ENCODE measurements at regions not wholly inside any gene's neighbourhood (a gene's known extent, or its start where the extent isn't known, plus 50 kb on each side); places are given as distances from the start of the nearest gene placed in this dataset.

DNA sequence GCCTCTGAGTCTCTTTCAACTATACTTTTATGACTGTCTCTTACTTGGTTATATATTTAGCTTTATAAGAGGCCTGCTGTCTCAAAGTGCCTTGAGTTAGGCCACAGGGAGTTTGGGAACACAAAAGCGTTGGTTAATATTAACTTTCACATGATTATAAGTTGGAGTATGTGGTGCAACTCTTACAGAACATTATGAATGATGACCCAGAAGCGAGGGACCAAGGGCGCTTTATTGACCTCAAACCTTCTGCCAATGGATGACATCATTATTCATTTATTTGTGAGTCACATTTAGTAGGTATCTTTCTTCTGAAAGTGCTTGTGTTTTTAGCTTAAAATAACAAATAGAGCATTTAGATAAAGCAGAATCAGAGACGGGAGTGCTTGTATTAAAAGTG, 298.0 kb upstream of the ZC3H12C start:
- Histone ChIP-seq H3K4me3 (ENCODE audit: low read length) (no peak overlapping the region), H3K36me3 (ENCODE audit: control insufficient read depth, insufficient read depth, low read length) (no peaks in the 10 kb centered on the region), H3K4me1 (ENCODE audit: control insufficient read depth, insufficient read depth, low read length) (no peaks in the 10 kb centered on the region), H3K9ac (ENCODE audit: extremely low read depth, low read length, poor library complexity, severe bottlenecking) (no peak overlapping the region), H3K27me3 (ENCODE audit: control insufficient read depth, insufficient read depth, low read length, poor library complexity, severe bottlenecking) (no peaks in the 10 kb centered on the region), H3K9me3 (ENCODE audit: control insufficient read depth, low read length) (peaks cover 36% of the 10 kb centered on the region), H3K27ac (ENCODE audit: low read depth, low read length) (no peak overlapping the region)
- Mint-ChIP-seq H3K36me3 (ENCODE audit: low read depth) (no peaks in the 10 kb centered on the region), H3K4me1 (no peaks in the 10 kb centered on the region), H3K4me3 (no peak overlapping the region), H3K27ac (no peak overlapping the region), H3K27me3 (ENCODE audit: insufficient read depth) (no peaks in the 10 kb centered on the region), H3K9me3 (peaks cover under 1% of the 10 kb centered on the region)
- TF ChIP-seq, protein P1, sequence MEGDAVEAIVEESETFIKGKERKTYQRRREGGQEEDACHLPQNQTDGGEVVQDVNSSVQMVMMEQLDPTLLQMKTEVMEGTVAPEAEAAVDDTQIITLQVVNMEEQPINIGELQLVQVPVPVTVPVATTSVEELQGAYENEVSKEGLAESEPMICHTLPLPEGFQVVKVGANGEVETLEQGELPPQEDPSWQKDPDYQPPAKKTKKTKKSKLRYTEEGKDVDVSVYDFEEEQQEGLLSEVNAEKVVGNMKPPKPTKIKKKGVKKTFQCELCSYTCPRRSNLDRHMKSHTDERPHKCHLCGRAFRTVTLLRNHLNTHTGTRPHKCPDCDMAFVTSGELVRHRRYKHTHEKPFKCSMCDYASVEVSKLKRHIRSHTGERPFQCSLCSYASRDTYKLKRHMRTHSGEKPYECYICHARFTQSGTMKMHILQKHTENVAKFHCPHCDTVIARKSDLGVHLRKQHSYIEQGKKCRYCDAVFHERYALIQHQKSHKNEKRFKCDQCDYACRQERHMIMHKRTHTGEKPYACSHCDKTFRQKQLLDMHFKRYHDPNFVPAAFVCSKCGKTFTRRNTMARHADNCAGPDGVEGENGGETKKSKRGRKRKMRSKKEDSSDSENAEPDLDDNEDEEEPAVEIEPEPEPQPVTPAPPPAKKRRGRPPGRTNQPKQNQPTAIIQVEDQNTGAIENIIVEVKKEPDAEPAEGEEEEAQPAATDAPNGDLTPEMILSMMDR (conservative IDR thresholded peaks at IDR 0.05): no peak
- no peak for DNase-seq
- 89 to 90% methylated on average over 2 to 4 of the region's 4 CpGs for WGBS, 2 experiments (ENCODE audit: insufficient coverage in 1 of 2, insufficient read length in 1 of 2)

DNA sequence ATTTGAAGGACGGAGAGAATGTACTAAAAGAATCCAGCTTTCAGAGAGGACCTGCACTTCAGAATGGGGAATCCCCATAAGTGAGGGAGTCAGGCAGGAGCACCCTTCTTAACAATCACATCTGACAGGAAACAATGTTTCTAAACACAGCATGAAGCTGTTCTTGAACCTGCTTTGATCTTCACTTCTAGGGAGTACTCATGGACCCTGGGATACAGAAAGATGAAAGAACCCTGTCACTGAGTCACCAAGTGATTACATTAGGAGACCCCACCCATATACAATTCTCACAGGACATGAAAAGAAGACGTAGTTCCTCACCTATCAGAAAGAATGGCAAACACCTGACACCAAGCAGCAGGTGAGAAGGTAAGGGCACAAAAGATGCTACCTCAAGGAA, 296.9 kb upstream of the ZC3H12C start:
- TF ChIP-seq, protein P1 (conservative IDR thresholded peaks at IDR 0.05): no peak
- Histone ChIP-seq H3K27me3 (ENCODE audit: control insufficient read depth, insufficient read depth, low read length, poor library complexity, severe bottlenecking) (no peaks in the 10 kb centered on the region), H3K4me3 (ENCODE audit: low read length) (no peak overlapping the region), H3K27ac (ENCODE audit: low read depth, low read length) (no peak overlapping the region), H3K9ac (ENCODE audit: extremely low read depth, low read length, poor library complexity, severe bottlenecking) (no peak overlapping the region), H3K9me3 (ENCODE audit: control insufficient read depth, low read length) (peaks cover 35% of the 10 kb centered on the region), H3K4me1 (ENCODE audit: control insufficient read depth, insufficient read depth, low read length) (no peaks in the 10 kb centered on the region), H3K36me3 (ENCODE audit: control insufficient read depth, insufficient read depth, low read length) (no peaks in the 10 kb centered on the region)
- no peaks in the 10 kb centered on the region for H3K36me3 Mint-ChIP-seq (ENCODE audit: low read depth)
- no peaks in the 10 kb centered on the region for H3K4me1 Mint-ChIP-seq
- H3K27me3 Mint-ChIP-seq (ENCODE audit: insufficient read depth): no peaks in the 10 kb centered on the region
- no peak overlapping the region for H3K27ac Mint-ChIP-seq
- no peak for DNase-seq
- H3K4me3 Mint-ChIP-seq: no peak overlapping the region
- H3K9me3 Mint-ChIP-seq: no peaks in the 10 kb centered on the region
- WGBS, 2 experiments (ENCODE audit: insufficient coverage in 1 of 2, insufficient read length in 1 of 2): 50 to 75% methylated on average over 1 to 2 of the region's 2 CpGs

DNA sequence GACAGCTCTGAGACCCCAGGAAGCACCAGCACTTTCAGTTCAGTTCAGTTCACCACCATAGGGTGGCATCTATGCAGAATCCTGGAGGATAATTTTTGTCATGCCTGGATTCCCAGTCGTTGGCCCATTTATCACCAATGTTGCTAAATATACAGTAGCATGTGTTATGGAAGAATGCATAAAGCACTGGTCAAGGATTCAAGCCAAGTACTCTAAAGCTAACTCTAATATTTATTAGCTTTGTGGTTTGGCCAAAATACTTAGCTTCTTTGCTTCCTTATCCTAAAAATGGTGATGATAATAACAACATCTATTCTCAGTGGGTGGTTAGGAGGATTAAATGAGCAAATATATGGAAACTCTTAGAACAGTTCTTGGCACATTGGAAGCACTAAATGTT, 294.7 kb upstream of the ZC3H12C start:
- Mint-ChIP-seq H3K4me3 (no peak overlapping the region), H3K27me3 (ENCODE audit: insufficient read depth) (no peaks in the 10 kb centered on the region), H3K27ac (no peak overlapping the region), H3K9me3 (no peaks in the 10 kb centered on the region), H3K36me3 (ENCODE audit: low read depth) (no peaks in the 10 kb centered on the region), H3K4me1 (no peaks in the 10 kb centered on the region)
- TF ChIP-seq, protein P1 (conservative IDR thresholded peaks at IDR 0.05): no peak
- no peaks in the 10 kb centered on the region for H3K4me1 ChIP-seq (ENCODE audit: control insufficient read depth, insufficient read depth, low read length)
- H3K9me3 ChIP-seq (ENCODE audit: control insufficient read depth, low read length): peaks cover 25% of the 10 kb centered on the region
- WGBS, 2 experiments (ENCODE audit: insufficient coverage in 1 of 2, insufficient read length in 1 of 2): 80% methylated on average over 1 of the region's 1 CpG; no CpG with 5 or more reads in 1 of the 2 experiments
- no peak for DNase-seq
- no peaks in the 10 kb centered on the region for H3K36me3 ChIP-seq (ENCODE audit: control insufficient read depth, insufficient read depth, low read length)
- no peak overlapping the region for H3K4me3 ChIP-seq (ENCODE audit: low read length)
- H3K27ac ChIP-seq (ENCODE audit: low read depth, low read length): no peak overlapping the region
- H3K9ac ChIP-seq (ENCODE audit: extremely low read depth, low read length, poor library complexity, severe bottlenecking): no peak overlapping the region
- no peaks in the 10 kb centered on the region for H3K27me3 ChIP-seq (ENCODE audit: control insufficient read depth, insufficient read depth, low read length, poor library complexity, severe bottlenecking)
